ENCODE measurements at regions not wholly inside any gene's neighbourhood (a gene's known extent, or its start where the extent isn't known, plus 50 kb on each side); places are given as distances from the start of the nearest gene placed in this dataset.

- TF ChIP-seq CTCF (IDR thresholded peaks at IDR 0.05) (no peak), POLR2A (IDR thresholded peaks at IDR 0.05) (no peak)
Measured at GRCh38 chr1:4305526-4306301, 348.7 kb upstream of the AJAP1 start.
